ENCODE measurements at regions not wholly inside any gene's neighbourhood (a gene's known extent, or its start where the extent isn't known, plus 50 kb on each side); places are given as distances from the start of the nearest gene placed in this dataset.

GRCh38 chr13:40388617-40389016 is 277.8 kb downstream of the FOXO1 start:
- peak; percentile 67 for DNase-seq (ENCODE audit: low read depth)

- peak; percentile 31 for DNase-seq (ENCODE audit: low read depth)
These were observed 277.3 kb downstream of the FOXO1 start for GRCh38 chr13:40389081-40389641.

GRCh38 chr13:40390401-40390916 is 276.0 kb downstream of the FOXO1 start:
- DNase-seq (ENCODE audit: low read depth) = no peak

- DNase-seq (ENCODE audit: low read depth) = no peak
These were observed 274.7 kb downstream of the FOXO1 start for GRCh38 chr13:40391788-40392187.

GRCh38 chr13:40394304-40394985 is 272.0 kb downstream of the FOXO1 start:
- no peak for DNase-seq (ENCODE audit: low read depth)

- DNase-seq (ENCODE audit: low read depth) = no peak
These were observed 268.4 kb downstream of the FOXO1 start for GRCh38 chr13:40398065-40398464.

GRCh38 chr13:40399756-40400155 is 266.7 kb downstream of the FOXO1 start:
- no peak for DNase-seq (ENCODE audit: low read depth)

GRCh38 chr13:40401911-40402776 is 264.3 kb downstream of the FOXO1 start:
- DNase-seq (ENCODE audit: low read depth) = peak; percentile 33

GRCh38 chr13:40402931-40403431 is 263.5 kb downstream of the FOXO1 start:
- no peak for DNase-seq (ENCODE audit: low read depth)

- no peak for DNase-seq (ENCODE audit: low read depth)
These were observed 262.8 kb downstream of the FOXO1 start for GRCh38 chr13:40403509-40404241.

GRCh38 chr13:40404407-40404806 is 262.0 kb downstream of the FOXO1 start:
- no peak for DNase-seq (ENCODE audit: low read depth)

- DNase-seq (ENCODE audit: low read depth) = no peak
These were observed 261.3 kb downstream of the FOXO1 start for GRCh38 chr13:40404967-40405716.

- DNase-seq (ENCODE audit: low read depth) = no peak
These were observed 259.9 kb downstream of the FOXO1 start for GRCh38 chr13:40406405-40407120.

- no peak for DNase-seq (ENCODE audit: low read depth)
These were observed 258.9 kb downstream of the FOXO1 start for GRCh38 chr13:40407567-40407966.

GRCh38 chr13:40408602-40409001 is 257.8 kb downstream of the FOXO1 start:
- DNase-seq (ENCODE audit: low read depth) = no peak

GRCh38 chr13:40409278-40409677 is 257.2 kb downstream of the FOXO1 start:
- no peak for DNase-seq (ENCODE audit: low read depth)

- no peak for DNase-seq (ENCODE audit: low read depth)
These were observed 256.1 kb downstream of the FOXO1 start for GRCh38 chr13:40410315-40410714.

GRCh38 chr13:40420160-40420740 is 246.2 kb downstream of the FOXO1 start:
- no peak for DNase-seq (ENCODE audit: low read depth)

- no peak for DNase-seq (ENCODE audit: low read depth)
These were observed 243.7 kb downstream of the FOXO1 start for GRCh38 chr13:40422588-40423235.

GRCh38 chr13:40428354-40428753 is 238.1 kb downstream of the FOXO1 start:
- no peak for DNase-seq (ENCODE audit: low read depth)
